ENCODE measurements at regions not wholly inside any gene's neighbourhood (a gene's known extent, or its start where the extent isn't known, plus 50 kb on each side); places are given as distances from the start of the nearest gene placed in this dataset.

DNA sequence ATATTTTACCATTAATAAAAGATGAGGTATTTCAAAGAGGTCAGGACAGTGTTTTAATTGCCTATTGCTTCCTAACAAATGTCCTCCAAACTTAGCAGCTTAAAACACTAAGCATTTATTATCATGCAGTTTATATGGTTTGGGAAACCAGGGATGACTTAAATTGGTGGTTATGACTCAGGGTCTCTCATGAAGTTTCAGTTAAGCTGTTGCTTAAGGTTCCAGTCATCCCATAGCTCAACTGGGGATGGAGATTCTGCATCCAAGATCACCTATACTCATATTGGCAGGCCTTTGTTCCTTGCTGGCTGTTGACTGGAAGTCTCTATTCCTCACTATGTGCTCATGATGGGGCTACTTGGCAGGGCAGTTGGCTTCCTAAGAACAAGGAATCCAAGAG, 1329.9 kb upstream of the GOT2 start:
- TF ChIP-seq NFIC (IDR thresholded peaks at IDR 0.05) (no peak), CEBPB (IDR thresholded peaks at IDR 0.05) (no peak), TCF12 (IDR thresholded peaks at IDR 0.05; ENCODE audit: low read depth) (no peak), EP300 (IDR thresholded peaks at IDR 0.05; ENCODE audit: borderline replicate concordance) (no peak)
- TF ChIP-seq, protein P1, sequence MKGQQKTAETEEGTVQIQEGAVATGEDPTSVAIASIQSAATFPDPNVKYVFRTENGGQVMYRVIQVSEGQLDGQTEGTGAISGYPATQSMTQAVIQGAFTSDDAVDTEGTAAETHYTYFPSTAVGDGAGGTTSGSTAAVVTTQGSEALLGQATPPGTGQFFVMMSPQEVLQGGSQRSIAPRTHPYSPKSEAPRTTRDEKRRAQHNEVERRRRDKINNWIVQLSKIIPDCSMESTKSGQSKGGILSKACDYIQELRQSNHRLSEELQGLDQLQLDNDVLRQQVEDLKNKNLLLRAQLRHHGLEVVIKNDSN (IDR thresholded peaks at IDR 0.05) = no peak

DNA sequence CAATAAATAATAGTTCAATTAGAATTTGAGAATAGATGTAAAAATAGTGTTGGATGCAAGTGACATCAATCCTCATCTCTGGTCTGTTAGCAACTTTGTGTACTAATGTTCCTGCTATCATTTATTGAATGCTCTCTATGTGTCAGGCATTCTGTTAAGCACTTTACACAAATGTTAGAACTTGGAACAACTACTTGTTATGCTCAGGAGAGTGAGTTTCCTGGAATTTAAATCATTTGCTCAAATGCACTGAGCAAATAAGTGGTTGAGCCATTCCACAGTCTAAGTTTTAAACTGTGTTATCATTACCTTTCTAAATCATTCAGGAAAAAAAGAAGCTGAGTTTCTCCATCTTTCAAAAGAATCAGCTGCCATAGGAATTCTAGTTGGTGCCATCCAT, 1327.3 kb upstream of the GOT2 start:
- TF ChIP-seq CREB1 (IDR thresholded peaks at IDR 0.05; ENCODE audit: low read depth) (no peak), EP300 (IDR thresholded peaks at IDR 0.05; ENCODE audit: borderline replicate concordance) (no peak), TCF12 (IDR thresholded peaks at IDR 0.05; ENCODE audit: low read depth) (no peak), CEBPB (IDR thresholded peaks at IDR 0.05) (no peak), ZBTB7A (IDR thresholded peaks at IDR 0.05; ENCODE audit: low read depth) (no peak), YY1 (IDR thresholded peaks at IDR 0.05; ENCODE audit: low read depth) (no peak), TEAD4 (IDR thresholded peaks at IDR 0.05) (no peak), TAF1 (IDR thresholded peaks at IDR 0.05; ENCODE audit: low read depth) (no peak), RAD21 (IDR thresholded peaks at IDR 0.05; ENCODE audit: low read depth) (no peak), EGR1 (IDR thresholded peaks at IDR 0.05) (no peak), FOXM1 (IDR thresholded peaks at IDR 0.05; ENCODE audit: borderline replicate concordance, low read depth) (no peak), NFIC (IDR thresholded peaks at IDR 0.05) (no peak)
- TF ChIP-seq, protein P2, sequence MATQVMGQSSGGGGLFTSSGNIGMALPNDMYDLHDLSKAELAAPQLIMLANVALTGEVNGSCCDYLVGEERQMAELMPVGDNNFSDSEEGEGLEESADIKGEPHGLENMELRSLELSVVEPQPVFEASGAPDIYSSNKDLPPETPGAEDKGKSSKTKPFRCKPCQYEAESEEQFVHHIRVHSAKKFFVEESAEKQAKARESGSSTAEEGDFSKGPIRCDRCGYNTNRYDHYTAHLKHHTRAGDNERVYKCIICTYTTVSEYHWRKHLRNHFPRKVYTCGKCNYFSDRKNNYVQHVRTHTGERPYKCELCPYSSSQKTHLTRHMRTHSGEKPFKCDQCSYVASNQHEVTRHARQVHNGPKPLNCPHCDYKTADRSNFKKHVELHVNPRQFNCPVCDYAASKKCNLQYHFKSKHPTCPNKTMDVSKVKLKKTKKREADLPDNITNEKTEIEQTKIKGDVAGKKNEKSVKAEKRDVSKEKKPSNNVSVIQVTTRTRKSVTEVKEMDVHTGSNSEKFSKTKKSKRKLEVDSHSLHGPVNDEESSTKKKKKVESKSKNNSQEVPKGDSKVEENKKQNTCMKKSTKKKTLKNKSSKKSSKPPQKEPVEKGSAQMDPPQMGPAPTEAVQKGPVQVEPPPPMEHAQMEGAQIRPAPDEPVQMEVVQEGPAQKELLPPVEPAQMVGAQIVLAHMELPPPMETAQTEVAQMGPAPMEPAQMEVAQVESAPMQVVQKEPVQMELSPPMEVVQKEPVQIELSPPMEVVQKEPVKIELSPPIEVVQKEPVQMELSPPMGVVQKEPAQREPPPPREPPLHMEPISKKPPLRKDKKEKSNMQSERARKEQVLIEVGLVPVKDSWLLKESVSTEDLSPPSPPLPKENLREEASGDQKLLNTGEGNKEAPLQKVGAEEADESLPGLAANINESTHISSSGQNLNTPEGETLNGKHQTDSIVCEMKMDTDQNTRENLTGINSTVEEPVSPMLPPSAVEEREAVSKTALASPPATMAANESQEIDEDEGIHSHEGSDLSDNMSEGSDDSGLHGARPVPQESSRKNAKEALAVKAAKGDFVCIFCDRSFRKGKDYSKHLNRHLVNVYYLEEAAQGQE (IDR thresholded peaks at IDR 0.05; ENCODE audit: low read depth) = no peak
- TF ChIP-seq, protein P1 (IDR thresholded peaks at IDR 0.05) = no peak
- TF ChIP-seq, protein P3, sequence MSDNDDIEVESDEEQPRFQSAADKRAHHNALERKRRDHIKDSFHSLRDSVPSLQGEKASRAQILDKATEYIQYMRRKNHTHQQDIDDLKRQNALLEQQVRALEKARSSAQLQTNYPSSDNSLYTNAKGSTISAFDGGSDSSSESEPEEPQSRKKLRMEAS (IDR thresholded peaks at IDR 0.05) = no peak

DNA sequence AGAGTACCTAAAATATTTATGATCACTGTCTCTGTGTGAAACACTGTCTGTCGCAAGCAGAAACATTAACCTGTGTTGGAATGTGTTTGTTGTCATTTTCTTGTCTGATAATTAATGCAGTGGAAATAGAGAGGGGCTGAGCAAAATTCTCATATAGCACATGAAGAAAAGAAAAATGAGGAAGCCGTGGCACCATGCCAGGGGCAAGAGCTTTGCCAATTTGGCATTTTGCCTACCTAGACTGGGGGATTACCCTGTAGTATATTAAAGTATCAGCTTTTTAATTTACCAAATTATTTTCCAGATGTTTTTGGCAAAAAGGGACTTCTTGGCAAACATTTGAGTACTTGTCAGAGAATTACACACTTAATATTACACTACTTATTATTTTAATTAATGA, 1326.6 kb upstream of the GOT2 start:
- TF ChIP-seq CREB1 (IDR thresholded peaks at IDR 0.05; ENCODE audit: low read depth) = no peak
- TF ChIP-seq, protein P1 (IDR thresholded peaks at IDR 0.05) = no peak

DNA sequence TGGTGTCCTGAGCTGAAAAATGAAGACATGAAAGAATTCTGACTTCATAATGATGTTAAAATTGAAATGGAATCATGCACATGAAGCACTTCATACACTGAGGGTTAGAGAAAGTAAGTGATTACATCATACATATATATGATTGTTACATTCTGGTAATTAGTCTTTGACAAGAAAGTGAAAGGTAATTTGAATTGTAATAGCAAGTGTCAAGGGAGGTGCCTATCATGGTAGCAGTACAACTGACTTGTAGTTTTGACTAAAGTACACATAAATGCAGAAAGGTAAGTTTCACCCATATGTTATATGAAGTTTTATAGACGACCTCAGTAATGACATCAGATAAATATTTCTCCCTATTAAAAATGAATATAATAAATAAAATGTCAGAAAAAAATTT, 1325.0 kb upstream of the GOT2 start:
- TF ChIP-seq EP300 (IDR thresholded peaks at IDR 0.05; ENCODE audit: borderline replicate concordance) (no peak), FOXM1 (IDR thresholded peaks at IDR 0.05; ENCODE audit: borderline replicate concordance, low read depth) (no peak), CEBPB (IDR thresholded peaks at IDR 0.05) (no peak), NFIC (IDR thresholded peaks at IDR 0.05) (no peak), RAD21 (IDR thresholded peaks at IDR 0.05; ENCODE audit: low read depth) (no peak), ZBTB7A (IDR thresholded peaks at IDR 0.05; ENCODE audit: low read depth) (no peak), TEAD4 (IDR thresholded peaks at IDR 0.05) (no peak), YY1 (IDR thresholded peaks at IDR 0.05; ENCODE audit: low read depth) (no peak), TCF12 (IDR thresholded peaks at IDR 0.05; ENCODE audit: low read depth) (no peak), EGR1 (IDR thresholded peaks at IDR 0.05) (no peak), TAF1 (IDR thresholded peaks at IDR 0.05; ENCODE audit: low read depth) (no peak), CREB1 (IDR thresholded peaks at IDR 0.05; ENCODE audit: low read depth) (no peak)
- TF ChIP-seq, protein P2 (IDR thresholded peaks at IDR 0.05; ENCODE audit: low read depth) = no peak
- TF ChIP-seq, protein P3 (IDR thresholded peaks at IDR 0.05) = no peak
- TF ChIP-seq, protein P1 (IDR thresholded peaks at IDR 0.05) = no peak

DNA sequence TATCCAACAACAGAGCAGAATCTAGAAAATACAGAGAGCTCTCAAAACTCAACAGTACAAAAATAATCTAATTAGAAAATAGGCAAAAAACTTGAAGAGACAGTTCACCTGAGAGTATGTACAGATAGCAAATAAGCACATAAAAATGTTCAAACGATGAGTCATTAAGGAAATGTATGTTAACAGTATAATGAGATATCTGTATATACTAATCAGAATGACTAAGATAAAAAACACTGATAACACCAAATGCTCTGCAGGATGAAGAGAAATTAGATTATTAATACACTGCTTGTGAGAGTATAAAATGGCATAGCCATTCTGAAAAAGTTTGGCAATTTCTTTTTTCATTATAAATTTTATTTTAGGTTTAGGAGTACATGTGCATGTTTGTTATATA, 1307.6 kb upstream of the GOT2 start:
- TF ChIP-seq FOXM1 (IDR thresholded peaks at IDR 0.05; ENCODE audit: borderline replicate concordance, low read depth) = no peak
- TF ChIP-seq YY1 (IDR thresholded peaks at IDR 0.05; ENCODE audit: low read depth) = no peak
- TF ChIP-seq TCF12 (IDR thresholded peaks at IDR 0.05; ENCODE audit: low read depth) = no peak
- TF ChIP-seq ZBTB7A (IDR thresholded peaks at IDR 0.05; ENCODE audit: low read depth) = no peak
- no peak for TF ChIP-seq CREB1 (IDR thresholded peaks at IDR 0.05; ENCODE audit: low read depth)
- TF ChIP-seq, protein P1 (IDR thresholded peaks at IDR 0.05) = no peak
- TF ChIP-seq EP300 (IDR thresholded peaks at IDR 0.05; ENCODE audit: borderline replicate concordance) = no peak
- no peak for TF ChIP-seq TEAD4 (IDR thresholded peaks at IDR 0.05)
- TF ChIP-seq TAF1 (IDR thresholded peaks at IDR 0.05; ENCODE audit: low read depth) = no peak
- TF ChIP-seq, protein P2 (IDR thresholded peaks at IDR 0.05; ENCODE audit: low read depth) = no peak
- TF ChIP-seq RAD21 (IDR thresholded peaks at IDR 0.05; ENCODE audit: low read depth) = no peak
- TF ChIP-seq EGR1 (IDR thresholded peaks at IDR 0.05) = no peak
- no peak for TF ChIP-seq CEBPB (IDR thresholded peaks at IDR 0.05)
- TF ChIP-seq, protein P3 (IDR thresholded peaks at IDR 0.05) = no peak
- TF ChIP-seq NFIC (IDR thresholded peaks at IDR 0.05) = no peak
